ENCODE measurements at regions not wholly inside any gene's neighbourhood (a gene's known extent, or its start where the extent isn't known, plus 50 kb on each side); places are given as distances from the start of the nearest gene placed in this dataset.

DNA sequence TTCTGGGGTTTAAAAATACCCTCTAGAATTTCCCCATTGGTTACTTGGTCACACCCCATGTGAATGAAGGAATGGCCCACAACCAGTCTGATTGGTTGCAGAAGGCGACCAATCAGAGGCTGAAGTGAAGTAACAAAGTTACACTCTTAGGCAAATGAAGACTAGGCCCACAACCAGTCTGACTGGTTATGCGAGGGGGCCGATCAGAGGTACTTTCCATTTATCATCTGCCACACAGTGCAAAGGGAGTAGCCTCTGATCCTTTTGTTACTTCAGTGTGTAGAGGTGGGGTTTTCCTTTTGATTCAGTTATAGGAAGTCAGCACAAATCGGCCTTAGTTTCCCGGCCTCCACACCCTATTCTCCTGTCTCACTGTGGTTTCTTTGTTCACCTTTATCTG, 61.2 kb upstream of the SGK1 start:
- H3K4me3 ChIP-seq (ENCODE audit: low read length): no peak overlapping the region
- no peaks in the 10 kb centered on the region for H3K36me3 ChIP-seq (ENCODE audit: insufficient read depth, low read length)
- DNase-seq: no peak
- no peaks in the 10 kb centered on the region for H3K27me3 ChIP-seq (ENCODE audit: insufficient read depth, low read length, poor library complexity, severe bottlenecking)
- H3K4me1 Mint-ChIP-seq: peaks cover 19 to 34% (median 24%) of the 10 kb centered on the region in 3 donors
- ChIA-PET CTCF (no interaction called here), POLR2A (no interaction called here)
- H3K4me3 Mint-ChIP-seq: no peak overlapping the region
- peaks cover 13% of the 10 kb centered on the region for H3K4me1 ChIP-seq (ENCODE audit: insufficient read depth, low read length)
- H3K27ac Mint-ChIP-seq: peak overlapping the region in 1 of 8 donors; percentile 36
- H3K27ac ChIP-seq (ENCODE audit: low read depth, low read length): no peak overlapping the region
- H3K27me3 Mint-ChIP-seq: no peaks in the 10 kb centered on the region
- H3K36me3 Mint-ChIP-seq: no peaks in the 10 kb centered on the region
- no peaks in the 10 kb centered on the region for H3K9me3 ChIP-seq (ENCODE audit: low read length)
- H3K9me3 Mint-ChIP-seq: no peaks in the 10 kb centered on the region

DNA sequence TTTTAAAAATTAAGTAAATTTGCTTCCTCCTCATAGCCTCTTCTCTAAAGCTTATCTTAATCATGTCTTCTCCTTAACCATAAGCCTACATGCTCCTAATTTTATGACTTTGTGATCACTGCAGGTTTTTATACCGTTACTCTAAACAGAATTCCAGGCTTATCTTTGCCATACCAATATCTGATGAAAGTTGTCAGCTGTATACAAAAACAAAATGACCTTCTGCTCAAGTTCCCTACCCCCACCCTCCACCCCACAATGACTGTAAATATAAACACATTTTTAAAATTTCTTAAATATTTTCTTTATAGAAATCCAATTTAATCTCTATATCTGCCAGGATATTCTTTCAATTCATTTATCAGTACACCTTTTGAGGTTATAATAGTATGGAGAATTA, 60.5 kb upstream of the SGK1 start:
- Histone ChIP-seq H3K36me3 (ENCODE audit: insufficient read depth, low read length) (no peaks in the 10 kb centered on the region), H3K27ac (ENCODE audit: low read depth, low read length) (no peak overlapping the region), H3K4me1 (ENCODE audit: insufficient read depth, low read length) (peaks cover 13% of the 10 kb centered on the region), H3K27me3 (ENCODE audit: insufficient read depth, low read length, poor library complexity, severe bottlenecking) (no peaks in the 10 kb centered on the region), H3K9me3 (ENCODE audit: low read length) (no peaks in the 10 kb centered on the region), H3K4me3 (ENCODE audit: low read length) (no peak overlapping the region)
- peaks cover 19 to 39% (median 25%) of the 10 kb centered on the region in 3 donors for H3K4me1 Mint-ChIP-seq
- no peaks in the 10 kb centered on the region for H3K36me3 Mint-ChIP-seq
- no peak overlapping the region for H3K4me3 Mint-ChIP-seq
- no peak for DNase-seq
- ChIA-PET POLR2A (no interaction called here), CTCF (no interaction called here)
- H3K27ac Mint-ChIP-seq: no peak overlapping the region
- no peaks in the 10 kb centered on the region for H3K9me3 Mint-ChIP-seq
- H3K27me3 Mint-ChIP-seq: no peaks in the 10 kb centered on the region

DNA sequence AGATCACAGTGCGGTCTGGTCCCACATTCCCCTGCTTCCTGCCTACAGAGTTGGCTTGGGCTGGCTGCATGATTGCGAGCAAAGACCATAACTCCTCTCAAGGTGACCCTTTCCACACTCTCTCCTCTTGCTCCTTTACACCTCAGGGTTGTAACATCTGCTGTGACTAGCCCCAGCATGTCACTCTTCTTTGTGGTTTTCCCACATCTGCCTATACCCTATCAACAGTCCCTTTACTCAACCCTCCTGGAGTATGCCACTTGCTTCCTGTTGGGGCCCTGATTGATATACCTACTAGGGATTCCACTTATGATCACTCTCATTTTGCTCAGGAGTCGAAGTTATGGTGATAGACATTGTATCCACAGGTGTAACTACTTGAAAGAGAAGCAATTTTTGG, 58.9 kb upstream of the SGK1 start:
- Mint-ChIP-seq H3K4me3 (no peak overlapping the region), H3K27me3 (no peaks in the 10 kb centered on the region), H3K27ac (no peak overlapping the region), H3K4me1 (peaks cover 24 to 55% (median 41%) of the 10 kb centered on the region in 3 donors), H3K9me3 (no peaks in the 10 kb centered on the region), H3K36me3 (no peaks in the 10 kb centered on the region)
- no peaks in the 10 kb centered on the region for H3K36me3 ChIP-seq (ENCODE audit: insufficient read depth, low read length)
- no peak overlapping the region for H3K27ac ChIP-seq (ENCODE audit: low read depth, low read length)
- ChIA-PET POLR2A (no interaction called here), CTCF (no interaction called here)
- H3K27me3 ChIP-seq (ENCODE audit: insufficient read depth, low read length, poor library complexity, severe bottlenecking): no peaks in the 10 kb centered on the region
- no peaks in the 10 kb centered on the region for H3K9me3 ChIP-seq (ENCODE audit: low read length)
- no peak overlapping the region for H3K4me3 ChIP-seq (ENCODE audit: low read length)
- DNase-seq: no peak
- H3K4me1 ChIP-seq (ENCODE audit: insufficient read depth, low read length): peaks cover 26% of the 10 kb centered on the region

DNA sequence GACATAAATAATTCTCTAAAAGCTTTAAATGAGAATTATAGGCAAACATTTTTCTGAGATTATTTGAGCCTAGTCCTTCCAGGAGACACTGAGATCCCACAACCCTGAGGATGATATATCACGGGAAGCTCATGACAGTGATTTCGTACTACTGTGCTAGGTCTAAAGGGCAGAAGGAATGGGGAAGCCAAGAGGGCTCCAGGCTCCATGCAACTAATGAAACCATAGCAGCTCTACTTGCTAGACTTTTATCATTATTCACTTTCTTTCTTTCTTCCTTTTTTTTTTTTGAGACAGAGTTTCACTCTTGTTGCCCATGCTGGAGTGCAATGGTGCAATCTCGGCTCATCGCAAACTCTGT, 57.3 kb upstream of the SGK1 start:
- no peaks in the 10 kb centered on the region for H3K36me3 Mint-ChIP-seq
- Histone ChIP-seq H3K4me1 (ENCODE audit: insufficient read depth, low read length) (peaks cover 26% of the 10 kb centered on the region), H3K9me3 (ENCODE audit: low read length) (no peaks in the 10 kb centered on the region), H3K27me3 (ENCODE audit: insufficient read depth, low read length, poor library complexity, severe bottlenecking) (no peaks in the 10 kb centered on the region), H3K27ac (ENCODE audit: low read depth, low read length) (no peak overlapping the region), H3K36me3 (ENCODE audit: insufficient read depth, low read length) (no peaks in the 10 kb centered on the region), H3K4me3 (ENCODE audit: low read length) (no peak overlapping the region)
- DNase-seq: no peak
- peaks cover 18 to 46% (median 33%) of the 10 kb centered on the region in 3 donors for H3K4me1 Mint-ChIP-seq
- CTCF ChIA-PET: interaction anchor here (1.0 kb wide), 1 partner anchor 9 kb away, joined by 4 read pairs; no protein-coding TSS in a partner anchor
- POLR2A ChIA-PET: no interaction called here
- no peaks in the 10 kb centered on the region for H3K9me3 Mint-ChIP-seq
- H3K27ac Mint-ChIP-seq: no peak overlapping the region
- no peaks in the 10 kb centered on the region for H3K27me3 Mint-ChIP-seq
- H3K4me3 Mint-ChIP-seq: no peak overlapping the region

DNA sequence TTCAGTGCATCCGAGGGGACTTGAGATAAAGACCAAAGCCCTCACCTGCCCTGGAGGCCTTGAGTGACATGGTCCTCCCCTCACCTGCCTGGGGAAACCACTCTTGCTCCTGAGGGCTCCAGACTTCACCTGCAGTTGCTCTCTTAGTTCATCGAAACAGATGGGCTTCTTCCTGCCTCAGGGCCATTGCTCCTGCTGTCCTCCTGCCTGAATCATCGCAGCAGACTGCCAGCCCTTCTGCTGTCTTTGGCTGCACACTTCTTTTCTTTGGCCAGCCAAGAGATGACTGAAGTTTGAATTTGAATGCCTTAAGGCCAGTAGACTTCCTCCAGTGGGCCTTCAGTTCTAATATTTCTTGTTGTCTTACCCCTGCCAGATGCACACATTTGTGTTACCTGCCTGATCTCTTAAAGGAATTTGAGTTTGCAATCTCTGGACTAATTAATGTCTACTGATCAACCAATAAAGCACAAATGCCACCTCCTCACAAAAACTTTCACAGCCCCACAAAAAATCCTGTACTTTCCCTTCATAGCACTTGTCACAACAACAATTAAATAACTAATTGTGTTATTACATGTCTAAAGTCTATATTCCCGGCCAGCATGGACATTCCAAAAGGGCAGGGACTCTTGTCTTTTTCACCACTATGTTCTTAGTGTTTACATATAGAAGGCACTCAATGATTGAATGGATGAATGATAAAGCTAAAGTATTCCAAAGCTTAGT, 56.7 kb upstream of the SGK1 start:
- H3K9me3 ChIP-seq (ENCODE audit: low read length): no peaks in the 10 kb centered on the region
- H3K27ac ChIP-seq (ENCODE audit: low read depth, low read length): no peak overlapping the region
- CTCF ChIA-PET: interaction anchor here (1.0 kb wide), 1 partner anchor 8 kb away, joined by 4 read pairs; no protein-coding TSS in a partner anchor
- no peaks in the 10 kb centered on the region for H3K36me3 ChIP-seq (ENCODE audit: insufficient read depth, low read length)
- no peak overlapping the region for H3K4me3 ChIP-seq (ENCODE audit: low read length)
- no peaks in the 10 kb centered on the region for H3K27me3 ChIP-seq (ENCODE audit: insufficient read depth, low read length, poor library complexity, severe bottlenecking)
- H3K4me1 Mint-ChIP-seq: peaks cover 14 to 40% (median 28%) of the 10 kb centered on the region in 3 donors
- no peaks in the 10 kb centered on the region for H3K36me3 Mint-ChIP-seq
- H3K9me3 Mint-ChIP-seq: no peaks in the 10 kb centered on the region
- H3K27ac Mint-ChIP-seq: peak overlapping the region in 1 of 8 donors; percentile 8
- DNase-seq: no peak
- no peaks in the 10 kb centered on the region for H3K27me3 Mint-ChIP-seq
- no peak overlapping the region for H3K4me3 Mint-ChIP-seq
- POLR2A ChIA-PET: no interaction called here
- peaks cover 22% of the 10 kb centered on the region for H3K4me1 ChIP-seq (ENCODE audit: insufficient read depth, low read length)

DNA sequence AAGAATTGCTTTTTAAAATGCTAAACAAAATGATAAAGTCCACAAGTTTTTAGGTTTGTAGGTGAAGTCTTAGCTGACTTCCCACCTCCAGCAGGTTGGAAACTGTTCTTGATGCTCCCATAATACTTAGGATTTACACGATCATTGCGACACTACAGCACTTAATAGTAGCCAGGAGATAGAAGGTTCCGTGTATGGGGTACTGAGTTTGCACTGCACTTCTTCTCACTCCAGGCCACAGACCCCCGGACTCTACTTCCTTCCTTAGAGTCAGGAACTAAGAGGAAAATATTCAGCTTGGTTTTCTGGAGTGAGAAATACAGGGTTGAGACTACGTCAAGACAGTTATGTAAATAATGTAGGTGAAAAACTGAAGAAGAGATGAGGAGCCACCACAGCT, 56.1 kb upstream of the SGK1 start:
- Histone ChIP-seq H3K4me1 (ENCODE audit: insufficient read depth, low read length) (peaks cover 16% of the 10 kb centered on the region), H3K27me3 (ENCODE audit: insufficient read depth, low read length, poor library complexity, severe bottlenecking) (no peaks in the 10 kb centered on the region), H3K27ac (ENCODE audit: low read depth, low read length) (no peak overlapping the region), H3K9me3 (ENCODE audit: low read length) (no peaks in the 10 kb centered on the region), H3K4me3 (ENCODE audit: low read length) (no peak overlapping the region), H3K36me3 (ENCODE audit: insufficient read depth, low read length) (no peaks in the 10 kb centered on the region)
- Mint-ChIP-seq H3K27ac (peak overlapping the region in 1 of 8 donors; percentile 8), H3K27me3 (no peaks in the 10 kb centered on the region), H3K9me3 (no peaks in the 10 kb centered on the region), H3K4me1 (peaks cover 8 to 34% (median 21%) of the 10 kb centered on the region in 3 donors), H3K36me3 (no peaks in the 10 kb centered on the region), H3K4me3 (no peak overlapping the region)
- no peak for DNase-seq
- ChIA-PET CTCF (interaction anchor here (0.7 kb wide), 1 partner anchor 22 kb away, joined by 3 read pairs; no protein-coding TSS in a partner anchor), POLR2A (no interaction called here)

DNA sequence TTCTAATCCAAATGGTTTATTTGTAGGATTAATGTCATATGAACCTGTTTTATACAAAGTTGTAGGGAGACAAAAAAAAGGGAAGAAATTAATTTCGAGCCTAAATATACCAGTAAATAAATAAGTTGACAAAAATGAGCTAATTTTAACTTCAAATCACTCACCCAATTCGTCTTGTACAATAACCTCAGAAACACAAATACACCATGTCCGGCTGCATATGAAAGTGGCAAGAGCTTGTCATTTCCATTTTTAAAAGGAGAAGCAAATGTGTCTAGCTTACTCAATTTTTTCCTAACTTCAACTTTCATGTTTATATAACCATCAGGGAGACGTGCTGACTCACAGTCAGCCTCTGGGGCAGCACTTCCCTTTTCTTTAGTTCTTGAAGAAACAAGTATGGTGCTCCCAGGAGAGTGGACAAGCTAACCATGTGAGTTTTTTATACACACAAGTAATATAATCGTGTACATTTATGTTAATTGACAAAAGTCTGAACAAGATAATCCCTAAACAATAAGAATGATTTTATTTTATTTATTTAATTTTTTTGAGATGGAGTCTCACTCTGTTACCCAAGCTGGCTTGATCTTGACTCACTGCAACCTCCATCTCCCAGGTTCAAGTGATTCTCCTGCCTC, 55.5 kb upstream of the SGK1 start:
- Mint-ChIP-seq H3K27ac (peak overlapping the region in 2 of 8 donors; percentile 15 to 65), H3K4me1 (peaks cover 5 to 28% (median 17%) of the 10 kb centered on the region in 3 donors), H3K9me3 (no peaks in the 10 kb centered on the region), H3K4me3 (no peak overlapping the region), H3K27me3 (peaks cover 0 to 2% of the 10 kb centered on the region in 2 donors), H3K36me3 (no peaks in the 10 kb centered on the region)
- H3K9me3 ChIP-seq (ENCODE audit: low read length): no peaks in the 10 kb centered on the region
- POLR2A ChIA-PET: no interaction called here
- CTCF ChIA-PET: interaction anchor here (0.7 kb wide), 1 partner anchor 22 kb away, joined by 3 read pairs; no protein-coding TSS in a partner anchor
- H3K4me1 ChIP-seq (ENCODE audit: insufficient read depth, low read length): peaks cover 13% of the 10 kb centered on the region
- DNase-seq: no peak
- H3K36me3 ChIP-seq (ENCODE audit: insufficient read depth, low read length): no peaks in the 10 kb centered on the region
- H3K27me3 ChIP-seq (ENCODE audit: insufficient read depth, low read length, poor library complexity, severe bottlenecking): no peaks in the 10 kb centered on the region
- H3K27ac ChIP-seq (ENCODE audit: low read depth, low read length): no peak overlapping the region
- H3K4me3 ChIP-seq (ENCODE audit: low read length): no peak overlapping the region

DNA sequence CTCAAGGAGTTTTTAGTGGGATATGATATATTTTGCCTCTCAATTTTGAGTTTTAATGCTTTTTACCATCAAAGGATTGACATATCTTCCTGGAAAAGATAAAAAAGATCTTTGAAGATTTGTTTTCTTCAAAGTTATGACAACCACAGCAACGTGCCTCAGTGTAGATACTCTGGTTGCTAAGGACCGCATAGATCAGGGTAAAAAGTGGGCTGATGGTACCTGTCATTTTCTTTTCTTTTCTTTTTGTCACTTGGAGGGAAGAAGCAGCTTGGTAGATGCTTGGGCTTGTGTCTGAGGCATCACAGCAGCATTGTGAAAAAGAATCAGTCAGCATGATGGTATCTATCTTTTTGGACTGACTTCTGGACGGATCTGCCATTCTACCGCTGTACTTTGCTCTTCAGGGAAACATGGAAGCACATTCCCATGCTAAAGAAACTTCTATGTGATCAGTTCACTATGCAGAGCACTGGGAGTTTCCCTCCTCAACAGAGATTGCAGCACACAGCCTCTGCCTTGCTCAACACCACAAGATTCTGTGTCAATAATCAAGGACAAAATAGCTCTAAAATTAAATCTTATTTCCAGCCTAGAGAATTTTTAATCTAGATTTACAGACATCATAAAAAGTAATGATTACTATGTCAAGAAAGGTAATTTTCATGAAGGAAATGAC, 54.8 kb upstream of the SGK1 start:
- Histone ChIP-seq H3K36me3 (ENCODE audit: insufficient read depth, low read length) (no peaks in the 10 kb centered on the region), H3K27ac (ENCODE audit: low read depth, low read length) (no peak overlapping the region), H3K4me3 (ENCODE audit: low read length) (no peak overlapping the region), H3K27me3 (ENCODE audit: insufficient read depth, low read length, poor library complexity, severe bottlenecking) (no peaks in the 10 kb centered on the region), H3K4me1 (ENCODE audit: insufficient read depth, low read length) (peaks cover 13% of the 10 kb centered on the region), H3K9me3 (ENCODE audit: low read length) (no peaks in the 10 kb centered on the region)
- Mint-ChIP-seq H3K9me3 (no peaks in the 10 kb centered on the region), H3K27ac (peak overlapping the region in 3 of 8 donors; percentile 2 to 65 (median 27)), H3K4me1 (peaks cover 5 to 27% (median 17%) of the 10 kb centered on the region in 3 donors), H3K4me3 (no peak overlapping the region), H3K36me3 (no peaks in the 10 kb centered on the region), H3K27me3 (peaks cover 0 to 2% of the 10 kb centered on the region in 2 donors)
- CTCF ChIA-PET: interaction anchor here (0.9 kb wide), 1 partner anchor 24 kb away, joined by 3 read pairs; no protein-coding TSS in a partner anchor
- DNase-seq: peak in 1 of 5 donors; percentile 60
- POLR2A ChIA-PET: no interaction called here
